GM18909 (cell line): ENCODE measurements at regions not wholly inside any gene's neighbourhood (a gene's known extent, or its start where the extent isn't known, plus 50 kb on each side); places are given as distances from the start of the nearest gene placed in this dataset.
A peak's percentile ranks its signal among the peaks of the same experiment; 100 is the strongest.

Experiments used
- ATAC-seq: cut with Tn5 transposase; IDR thresholded peaks from one replicate; pipeline ENCODE4 v1.9.1; 2021; ENCODE audit warnings: mild to moderate bottlenecking; ENCODE audit not compliant: unreplicated experiment, poor library complexity

DNA sequence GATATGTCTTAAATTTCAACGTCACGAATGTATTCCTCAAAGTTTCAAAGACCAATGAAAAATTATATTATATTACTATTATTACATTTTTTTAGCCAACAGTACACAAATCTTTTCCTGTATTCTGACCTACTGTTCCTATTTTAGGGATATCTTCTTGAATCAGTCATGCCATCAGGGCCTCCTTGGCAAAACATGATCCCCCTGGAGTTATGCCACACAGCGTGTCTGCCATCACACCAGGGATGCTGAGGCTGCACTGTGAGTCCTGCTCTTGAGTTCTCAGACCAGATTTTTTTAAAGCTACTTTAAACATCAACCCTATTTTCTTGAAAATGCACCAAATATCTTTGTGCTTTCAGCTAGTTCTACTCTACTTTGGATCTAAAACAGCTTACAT, 425.9 kb upstream of the ZNF385D start:
- ATAC-seq, result no peak

DNA sequence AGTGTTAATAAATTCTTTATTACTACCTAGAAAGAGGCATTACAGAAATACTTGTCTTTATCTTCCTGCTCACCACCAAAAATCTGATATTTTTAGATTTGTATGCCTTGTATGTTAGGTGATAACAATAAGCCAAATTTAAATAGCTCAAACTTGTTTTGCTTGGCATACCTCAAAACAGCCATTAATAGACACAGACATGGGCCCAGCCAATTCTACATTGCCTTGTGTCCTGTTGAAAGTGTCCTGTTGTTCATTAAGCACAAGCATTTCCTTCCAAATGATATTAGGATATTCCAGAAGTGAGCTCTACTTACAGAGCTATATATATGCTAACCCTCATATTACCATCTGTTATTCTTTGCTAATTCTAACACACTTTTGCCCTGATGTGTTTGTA, 438.6 kb upstream of the ZNF385D start:
- no peak for ATAC-seq

DNA sequence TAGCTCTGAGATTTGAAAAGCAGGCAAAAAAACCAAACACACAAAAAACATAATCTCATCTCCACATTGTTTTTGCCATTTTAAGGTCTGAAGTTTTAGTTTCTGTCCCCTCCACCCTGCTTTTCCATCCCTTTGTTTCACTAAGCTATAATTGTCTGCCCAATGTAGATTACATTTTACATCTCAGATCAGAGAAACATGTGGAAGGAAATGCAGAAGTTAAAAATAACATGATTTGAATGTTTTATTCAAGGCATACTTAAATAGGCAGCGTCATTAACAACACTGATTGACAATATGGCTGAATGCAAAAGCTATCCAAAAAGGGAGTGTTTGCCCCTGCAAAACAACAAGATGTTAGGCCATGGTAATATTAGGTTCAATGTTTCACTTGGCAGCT, 448.1 kb upstream of the ZNF385D start:
- no peak for ATAC-seq

DNA sequence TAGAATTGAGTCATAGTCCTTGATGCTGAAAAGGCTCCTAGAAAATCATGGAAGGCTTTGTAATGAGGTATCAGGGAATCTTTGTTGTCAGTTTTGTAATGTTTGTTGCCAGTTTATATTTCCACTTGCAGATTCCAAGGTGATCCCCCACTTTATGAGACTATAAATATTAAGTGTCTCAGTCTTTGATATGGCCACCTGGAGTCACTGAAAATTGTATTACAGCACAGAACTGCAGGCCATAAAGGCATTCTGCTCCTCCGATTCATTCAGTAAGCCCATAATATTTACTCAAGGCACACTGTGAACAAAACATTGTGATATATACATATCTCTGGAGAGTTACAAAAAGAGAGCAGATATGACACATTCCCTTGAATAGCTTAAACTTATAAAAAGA, 457.8 kb upstream of the ZNF385D start:
- ATAC-seq, result no peak

DNA sequence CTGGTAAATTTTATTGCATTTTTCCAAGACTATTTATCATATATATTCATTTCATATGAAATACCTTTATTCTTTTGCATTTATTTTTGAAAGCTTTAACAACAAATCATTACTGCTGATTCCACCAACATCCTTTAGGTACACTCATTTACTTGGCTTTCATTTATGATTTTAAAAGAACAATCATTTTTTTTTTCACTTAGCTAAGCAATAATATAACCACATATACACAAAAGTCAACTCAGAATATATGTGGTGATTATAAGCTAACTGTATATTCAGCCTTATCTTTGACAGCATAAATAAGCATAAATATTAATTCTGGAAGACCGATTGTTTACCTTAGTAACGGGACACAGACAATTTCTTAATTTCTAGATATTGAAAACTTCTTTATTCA, 458.6 kb upstream of the ZNF385D start:
- ATAC-seq, result no peak

DNA sequence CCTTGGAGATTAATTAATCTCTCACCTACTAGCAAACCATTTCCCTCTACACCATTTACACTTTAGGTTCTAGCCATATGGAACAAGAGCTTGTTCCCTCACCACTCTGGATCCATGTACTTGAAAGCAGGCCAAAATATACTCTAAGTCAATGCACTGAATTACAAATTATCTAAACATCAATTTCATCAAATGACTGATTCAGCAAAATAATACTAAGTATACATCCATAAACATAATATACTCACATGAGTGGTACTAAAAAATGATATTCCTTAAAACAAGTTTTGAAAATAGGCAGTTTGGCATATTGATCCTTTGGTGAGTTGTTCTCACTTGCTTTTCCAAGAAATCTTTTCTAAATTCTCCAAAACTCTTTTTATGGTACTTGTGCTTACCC, 459.7 kb upstream of the ZNF385D start:
- ATAC-seq, result no peak

DNA sequence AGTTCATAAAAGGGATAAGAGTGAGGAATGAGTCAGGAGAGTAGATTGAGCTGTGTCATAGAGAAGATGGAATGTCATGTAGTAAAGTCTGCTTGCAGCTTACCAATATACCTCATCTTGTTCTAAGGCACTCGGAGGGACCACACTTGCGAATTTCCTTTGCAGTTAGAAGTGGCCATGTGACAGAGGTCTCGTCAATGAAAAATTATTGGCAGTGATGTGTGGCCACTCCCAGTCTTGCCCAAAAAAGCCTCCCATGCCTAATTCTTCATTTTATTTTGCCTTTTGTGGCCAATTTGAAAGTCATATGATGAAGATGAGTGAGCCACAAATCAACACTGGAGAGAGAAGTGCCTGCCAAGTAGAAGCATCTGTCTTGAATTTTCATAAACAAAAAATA, 465.6 kb upstream of the ZNF385D start:
- no peak for ATAC-seq

DNA sequence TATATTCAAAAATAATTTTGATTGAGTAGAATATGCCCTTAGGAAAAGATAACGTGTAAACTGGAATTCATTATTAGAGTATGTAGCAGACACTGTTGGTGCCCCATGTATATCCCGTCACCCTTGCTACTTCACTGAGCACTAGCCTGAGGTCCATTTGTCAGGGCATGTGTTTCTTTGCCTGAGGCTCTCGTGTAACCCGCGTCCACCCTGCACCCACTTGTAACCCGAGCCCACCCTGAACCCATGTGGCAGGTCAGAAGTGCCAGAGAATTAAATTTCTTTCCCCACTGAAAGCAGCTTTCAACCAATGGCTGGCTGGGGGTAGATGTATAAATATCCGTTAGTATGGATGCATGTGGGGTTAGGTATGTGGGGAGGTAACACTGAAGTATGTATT, 474.2 kb upstream of the ZNF385D start:
- no peak for ATAC-seq

- no peak for ATAC-seq
Observed at GRCh38 chr3:22228705-22229104, 477.7 kb upstream of the ZNF385D start.

DNA sequence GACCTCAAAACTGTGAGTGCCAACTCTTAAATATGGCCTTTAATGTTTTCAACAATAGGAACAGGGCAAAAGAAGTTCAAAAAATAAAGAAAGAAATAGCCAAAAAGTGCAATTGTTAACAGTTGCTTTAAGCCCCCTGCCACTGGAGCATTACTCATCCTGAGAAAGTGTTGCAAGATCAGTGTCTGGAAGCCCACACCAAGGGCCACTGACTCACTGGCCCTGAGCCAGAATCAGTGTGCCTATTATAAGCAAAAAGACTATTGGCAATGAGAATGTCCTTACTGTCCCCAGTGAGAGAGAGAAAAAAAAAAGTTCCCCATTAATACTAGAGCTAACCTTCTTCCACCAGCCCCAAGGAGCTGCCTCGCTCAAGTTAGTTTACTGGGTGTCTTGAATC, 480.1 kb upstream of the ZNF385D start:
- no peak for ATAC-seq

DNA sequence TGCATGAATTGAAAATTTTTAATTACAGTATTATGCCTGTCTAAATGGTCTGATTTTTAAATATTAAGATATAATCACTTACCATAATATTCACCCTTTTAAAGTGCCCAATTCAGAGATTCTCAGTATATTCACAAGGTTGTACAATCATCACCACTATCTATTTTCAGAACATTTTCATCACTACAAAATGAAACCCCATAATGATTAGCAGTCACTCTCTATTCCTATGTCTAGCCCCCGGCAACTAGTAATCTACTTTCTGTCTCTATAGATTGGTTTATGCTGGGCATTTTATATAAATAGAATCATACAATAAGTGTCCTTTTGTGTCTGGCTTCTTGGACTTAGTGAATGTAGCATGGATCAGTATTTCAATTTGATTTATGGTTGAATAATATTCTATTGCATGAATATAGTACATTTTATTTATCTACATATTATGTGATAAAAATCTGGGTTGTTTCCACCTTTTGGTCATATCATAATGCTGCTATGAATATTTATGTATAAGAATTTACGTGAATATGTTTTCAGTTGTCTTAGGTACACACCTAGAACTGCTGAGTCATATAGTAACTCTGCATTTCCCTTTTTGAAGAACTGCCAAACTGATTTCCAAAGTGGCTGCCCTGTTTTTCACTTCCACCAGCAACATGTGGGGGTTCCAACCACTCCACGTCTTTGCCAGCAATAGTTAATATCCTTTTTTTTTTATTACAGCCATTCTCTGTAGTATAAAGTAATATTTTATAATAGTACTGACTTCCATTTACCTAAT, 485.7 kb upstream of the ZNF385D start:
- ATAC-seq, result peak; percentile 81

- no peak for ATAC-seq
Observed at GRCh38 chr3:22239011-22239410, 488.0 kb upstream of the ZNF385D start.

- no peak for ATAC-seq
Observed at GRCh38 chr3:22241110-22241509, 490.1 kb upstream of the ZNF385D start.

- no peak for ATAC-seq
Observed at GRCh38 chr3:22244761-22245521, 493.9 kb upstream of the ZNF385D start.

GRCh38 chr3:22245811-22246583, 495.0 kb upstream of the ZNF385D start:
- no peak for ATAC-seq

- no peak for ATAC-seq
Observed at GRCh38 chr3:22249658-22250057, 498.6 kb upstream of the ZNF385D start.

GRCh38 chr3:22257252-22257651, 506.2 kb upstream of the ZNF385D start:
- ATAC-seq, result no peak

DNA sequence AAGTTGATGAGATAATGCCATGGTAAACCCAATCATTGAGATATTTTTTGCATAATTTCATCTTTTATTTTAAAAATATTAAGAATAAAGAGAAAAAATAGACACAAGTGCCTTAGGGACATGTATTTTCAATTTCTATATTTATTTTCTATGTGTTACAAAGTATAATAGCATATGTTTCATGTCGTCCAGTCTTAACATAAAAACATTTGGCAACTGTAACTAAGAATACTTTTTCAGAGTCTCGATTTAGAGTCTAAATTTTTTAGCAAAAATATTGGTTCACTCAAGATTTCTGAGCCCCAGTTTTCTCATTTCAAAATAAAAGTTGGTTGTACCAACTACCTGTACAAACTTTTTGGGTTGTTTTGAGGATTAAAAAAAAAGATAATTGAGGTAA, 511.4 kb upstream of the ZNF385D start:
- ATAC-seq, result no peak

DNA sequence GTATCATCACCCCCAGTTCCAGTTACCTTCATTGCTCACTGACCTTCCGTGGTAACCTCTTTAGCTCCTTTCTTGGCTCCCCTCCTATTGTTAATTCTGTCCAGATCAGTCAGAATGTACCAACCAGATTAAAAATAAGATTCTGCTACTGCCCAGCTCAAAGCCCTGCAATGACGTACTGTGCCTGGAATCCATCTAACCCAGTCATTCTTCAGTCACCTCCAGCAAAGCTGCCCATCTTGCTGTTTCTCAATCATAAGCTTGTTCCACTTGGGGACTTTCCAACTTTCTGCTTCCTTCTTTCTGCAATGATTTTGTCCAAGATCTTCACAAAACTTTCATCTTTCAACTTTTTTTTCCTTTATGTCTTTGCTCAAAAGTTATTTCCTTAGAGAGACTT, 512.0 kb upstream of the ZNF385D start:
- ATAC-seq, result no peak

DNA sequence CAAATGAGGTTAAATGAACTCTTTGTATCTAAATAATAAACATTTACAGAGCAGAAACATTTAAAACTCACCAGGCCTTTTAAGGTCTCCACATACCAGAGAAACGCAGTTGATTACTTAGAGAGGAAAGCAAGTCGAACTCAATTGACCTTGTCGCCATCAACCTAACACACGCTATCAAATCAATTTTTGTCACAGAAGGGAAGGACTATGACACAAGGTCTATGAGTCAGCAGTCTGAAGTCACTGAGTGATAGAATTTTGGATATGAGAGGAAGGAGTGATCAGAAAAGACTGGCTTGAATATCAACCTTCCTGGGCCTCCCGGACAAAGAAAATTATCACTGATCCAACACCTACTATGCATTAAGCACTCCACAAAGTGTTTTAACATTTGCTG, 514.4 kb upstream of the ZNF385D start:
- no peak for ATAC-seq

DNA sequence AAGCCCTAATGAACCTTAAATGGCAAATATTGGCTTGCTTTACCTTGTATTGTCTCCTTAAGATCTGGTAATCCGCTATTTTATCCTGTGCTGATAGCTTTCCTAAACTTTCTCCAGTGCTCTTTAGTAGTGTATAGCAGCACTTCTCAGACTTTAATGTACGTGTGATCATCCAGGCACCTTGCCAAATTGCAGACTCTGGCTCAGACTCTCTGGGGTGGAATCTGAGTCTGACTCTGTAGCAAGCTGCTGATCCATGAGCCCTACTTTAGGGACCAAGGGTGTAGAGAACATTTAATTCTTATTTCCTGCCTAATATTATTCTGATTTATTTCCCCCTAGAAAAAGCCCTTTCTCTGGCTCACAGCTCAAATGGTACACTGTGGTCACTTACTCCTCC, 518.8 kb upstream of the ZNF385D start:
- no peak for ATAC-seq
